Peyer's patch (tissue), 4 donors: ENCODE measurements at regions not wholly inside any gene's neighbourhood (a gene's known extent, or its start where the extent isn't known, plus 50 kb on each side); places are given as distances from the start of the nearest gene placed in this dataset.

Experiments used
- POLR2A ChIP-seq, 2 donors: fragments of 450-650 bp; IDR thresholded peaks; one replicate each; pipeline ENCODE4 v1.5.1; 2017; ENCODE audit warnings: antibody characterized with exemption in 2 of 2, mild to moderate bottlenecking in 2 of 2, moderate library complexity in 2 of 2
- TF ChIP-seq, protein P1 (sequence below), 6 experiments: fragments of 450-650 bp in 4 of 6; fragments of 200-600 bp in 2 of 6; sonication (generic) in 1 of 6; IDR thresholded peaks; one replicate each; pipeline ENCODE4 v1.5.1; 2017 to 2019; ENCODE audit warnings: antibody characterized with exemption in 6 of 6, mild to moderate bottlenecking in 3 of 6, moderate library complexity in 1 of 6

DNA sequence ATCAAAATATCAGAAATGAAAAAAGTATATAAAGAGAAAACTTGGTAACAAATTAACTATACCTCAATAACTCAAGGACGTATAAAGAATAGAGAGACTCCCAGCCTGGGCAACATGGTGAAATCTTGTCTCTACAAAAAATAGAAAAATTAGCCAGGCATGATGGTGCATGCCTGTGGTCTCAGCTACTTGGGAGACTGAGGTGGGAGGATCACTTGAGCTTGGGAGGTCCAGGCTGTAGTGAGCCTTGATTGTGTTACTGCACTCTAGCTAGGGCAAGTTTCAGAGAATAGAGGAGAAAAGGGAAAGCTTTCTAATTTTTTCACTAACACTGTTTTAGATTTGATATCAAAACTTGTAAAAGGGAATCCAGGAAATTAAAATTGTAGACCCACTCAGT, 295.9 kb downstream of the GJA1 start:
- no peak for TF ChIP-seq POLR2A (IDR thresholded peaks at IDR 0.05)
- TF ChIP-seq, protein P1, sequence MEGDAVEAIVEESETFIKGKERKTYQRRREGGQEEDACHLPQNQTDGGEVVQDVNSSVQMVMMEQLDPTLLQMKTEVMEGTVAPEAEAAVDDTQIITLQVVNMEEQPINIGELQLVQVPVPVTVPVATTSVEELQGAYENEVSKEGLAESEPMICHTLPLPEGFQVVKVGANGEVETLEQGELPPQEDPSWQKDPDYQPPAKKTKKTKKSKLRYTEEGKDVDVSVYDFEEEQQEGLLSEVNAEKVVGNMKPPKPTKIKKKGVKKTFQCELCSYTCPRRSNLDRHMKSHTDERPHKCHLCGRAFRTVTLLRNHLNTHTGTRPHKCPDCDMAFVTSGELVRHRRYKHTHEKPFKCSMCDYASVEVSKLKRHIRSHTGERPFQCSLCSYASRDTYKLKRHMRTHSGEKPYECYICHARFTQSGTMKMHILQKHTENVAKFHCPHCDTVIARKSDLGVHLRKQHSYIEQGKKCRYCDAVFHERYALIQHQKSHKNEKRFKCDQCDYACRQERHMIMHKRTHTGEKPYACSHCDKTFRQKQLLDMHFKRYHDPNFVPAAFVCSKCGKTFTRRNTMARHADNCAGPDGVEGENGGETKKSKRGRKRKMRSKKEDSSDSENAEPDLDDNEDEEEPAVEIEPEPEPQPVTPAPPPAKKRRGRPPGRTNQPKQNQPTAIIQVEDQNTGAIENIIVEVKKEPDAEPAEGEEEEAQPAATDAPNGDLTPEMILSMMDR (IDR thresholded peaks at IDR 0.05), result no peak
